Forelimb muscle (tissue), 1 donor: ENCODE measurements at regions not wholly inside any gene's neighbourhood (a gene's known extent, or its start where the extent isn't known, plus 50 kb on each side); places are given as distances from the start of the nearest gene placed in this dataset.
"Not testable (repeated sequence)": the region's sequence is repeated elsewhere in the genome, so short reads cannot be mapped to it uniquely, and the experiment has no call there.

Source experiments
- DNase-seq: peaks from one replicate; pipeline ENCODE4 v3.0.0-alpha.2; 2013; ENCODE audit warnings: low read depth

DNA sequence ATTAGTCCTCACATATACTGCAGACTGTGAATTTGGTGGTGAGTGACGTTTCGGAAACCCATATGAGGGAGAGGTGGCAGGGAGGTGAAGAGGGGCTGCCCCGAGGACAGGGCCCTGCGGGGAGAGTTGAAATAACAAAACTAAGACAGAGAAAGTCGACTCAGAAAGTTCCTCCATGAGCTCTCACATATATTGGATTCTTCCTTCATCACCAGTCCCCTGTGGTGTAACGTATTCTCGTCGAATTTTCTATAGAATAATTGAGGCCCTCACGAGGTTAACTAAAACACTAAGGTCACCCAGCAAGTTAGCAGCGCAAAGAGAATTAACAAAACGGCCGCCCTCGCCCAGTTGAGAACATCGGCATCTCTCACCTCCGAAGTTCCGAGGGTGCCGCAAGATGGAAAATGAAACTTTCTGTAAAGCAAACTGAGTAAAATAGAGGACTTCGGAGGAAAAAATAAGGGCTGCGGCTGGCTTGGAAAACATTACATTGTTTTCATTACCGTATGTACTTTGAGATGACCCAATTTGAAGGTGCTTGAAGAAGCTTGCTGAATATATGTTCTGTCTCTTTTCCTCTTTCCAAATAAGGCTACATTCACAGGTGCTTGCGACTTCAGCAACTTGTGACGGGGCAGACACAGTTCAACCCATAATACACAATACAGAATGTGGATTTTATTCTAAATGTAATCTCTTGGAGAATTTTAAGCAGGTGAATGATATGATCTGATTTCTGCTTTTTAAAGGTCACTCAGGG is 490.9 kb upstream of the JARID2 start:
- DNase-seq, result no peak

- no peak for DNase-seq
Observed at GRCh38 chr6:14756340-14756739, 489.5 kb upstream of the JARID2 start.

DNA sequence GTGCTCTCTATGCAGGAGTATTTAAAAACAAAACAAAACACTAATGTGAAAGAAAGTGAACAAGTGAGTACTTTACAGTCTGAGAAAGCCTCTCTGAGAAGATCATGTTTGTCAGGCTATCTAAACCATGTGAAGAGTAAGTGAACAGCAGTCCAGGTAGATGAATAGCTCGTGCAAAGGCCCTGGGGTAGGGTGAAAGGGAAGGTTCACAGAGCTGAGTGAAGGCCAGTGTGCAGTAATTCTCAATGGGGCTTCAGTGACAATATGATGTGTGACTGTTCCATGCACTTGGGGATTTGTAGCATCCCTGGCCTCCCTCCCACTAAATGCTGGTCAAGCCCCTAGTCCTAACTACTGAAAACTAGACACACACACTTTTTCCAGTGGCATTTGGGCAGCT is 488.9 kb upstream of the JARID2 start:
- DNase-seq, result no peak

DNA sequence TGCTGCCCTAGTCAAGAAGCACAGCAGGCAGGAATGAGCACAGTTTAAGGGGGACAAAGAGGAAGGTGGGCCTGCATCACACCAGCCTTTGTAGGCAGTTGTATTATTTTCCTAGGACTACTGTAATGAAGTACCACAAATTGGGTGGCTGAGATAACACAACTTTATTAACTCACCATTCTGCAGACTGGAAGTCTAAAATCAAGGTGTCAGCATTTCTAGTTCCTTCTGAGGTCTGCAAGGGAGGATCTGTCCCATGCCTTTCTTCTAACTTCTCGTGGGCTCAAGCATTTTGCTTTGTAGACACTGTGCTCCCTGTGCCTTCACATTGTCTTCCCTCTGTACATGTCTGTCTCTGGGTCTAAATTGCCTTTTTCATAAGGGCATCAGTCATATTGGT is 488.5 kb upstream of the JARID2 start:
- no peak for DNase-seq

- DNase-seq, result no peak
Observed at GRCh38 chr6:14758421-14759081, 487.3 kb upstream of the JARID2 start.

- DNase-seq, result no peak
Observed at GRCh38 chr6:14759976-14760672, 485.7 kb upstream of the JARID2 start.

- DNase-seq, result no peak
Observed at GRCh38 chr6:14762077-14762476, 483.8 kb upstream of the JARID2 start.

GRCh38 chr6:14763139-14763538 is 482.7 kb upstream of the JARID2 start:
- no peak for DNase-seq

DNA sequence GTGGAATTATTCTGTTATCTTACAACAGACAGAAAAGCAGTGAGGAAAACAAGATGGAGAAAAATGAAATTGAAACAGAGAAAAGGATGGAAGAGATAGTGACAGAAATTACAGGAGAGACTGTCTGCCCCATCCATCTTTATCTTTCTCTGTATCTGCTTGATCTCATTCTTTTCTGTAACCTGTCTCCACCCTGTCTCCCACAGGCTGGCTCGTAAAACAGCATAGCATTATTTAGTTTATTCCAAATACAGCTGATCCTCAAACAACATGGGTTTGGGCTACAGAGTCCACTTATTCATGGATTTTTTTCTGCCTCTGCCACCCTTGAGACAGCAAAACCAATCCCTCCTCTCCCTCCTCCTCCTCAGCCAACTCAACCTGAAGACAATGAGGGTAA is 482.3 kb upstream of the JARID2 start:
- no peak for DNase-seq

DNA sequence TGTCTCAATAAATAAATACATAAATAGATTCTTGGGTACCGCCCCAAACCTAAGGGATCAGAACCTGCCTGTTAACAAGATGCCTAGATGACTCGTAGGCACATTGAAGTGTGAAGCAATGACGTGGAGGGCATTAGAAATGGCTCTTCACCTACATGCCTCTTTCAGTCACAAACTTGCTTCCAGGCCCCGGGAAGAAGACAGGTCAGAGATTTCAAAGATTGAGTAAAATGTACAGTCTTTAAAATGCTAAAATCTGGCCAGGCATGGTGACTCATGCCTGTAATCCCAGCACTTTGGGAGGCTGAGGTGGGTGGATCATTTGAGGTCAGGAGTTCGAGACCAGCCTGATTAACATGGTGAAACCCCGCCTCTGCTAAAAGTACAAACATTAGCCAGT is 480.8 kb upstream of the JARID2 start:
- no peak for DNase-seq

DNA sequence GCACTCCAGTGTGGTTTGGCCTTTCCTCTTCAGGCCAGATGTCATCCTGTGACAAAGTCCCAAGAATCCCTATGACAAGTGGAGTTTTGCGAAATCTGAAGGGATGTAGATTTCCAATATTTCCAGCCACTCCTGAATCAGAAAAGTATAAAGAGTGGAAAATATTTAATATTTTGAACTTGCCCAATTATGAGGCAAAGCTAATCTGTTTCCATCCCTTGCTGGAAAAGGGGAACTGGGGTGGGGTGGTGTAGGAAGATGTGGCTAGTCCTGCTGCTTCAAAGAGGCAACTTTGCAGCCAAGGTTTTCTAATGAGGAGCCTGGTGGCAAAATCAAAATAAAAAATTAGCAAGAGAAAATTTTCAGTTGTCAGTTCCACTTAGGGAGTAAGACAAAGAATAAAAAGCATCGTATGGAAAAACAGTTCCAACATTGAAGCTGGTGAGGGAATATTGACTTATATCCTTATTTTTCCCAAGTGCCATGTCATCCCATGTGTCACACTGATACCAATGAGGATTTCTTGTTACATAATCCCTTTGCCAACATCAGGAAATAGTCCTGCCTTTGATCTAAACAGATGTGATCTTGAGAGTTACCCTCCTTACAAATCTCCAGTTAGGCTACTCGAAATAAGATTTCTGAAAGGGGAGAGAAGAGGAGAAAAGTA is 480.0 kb upstream of the JARID2 start:
- no peak for DNase-seq

DNA sequence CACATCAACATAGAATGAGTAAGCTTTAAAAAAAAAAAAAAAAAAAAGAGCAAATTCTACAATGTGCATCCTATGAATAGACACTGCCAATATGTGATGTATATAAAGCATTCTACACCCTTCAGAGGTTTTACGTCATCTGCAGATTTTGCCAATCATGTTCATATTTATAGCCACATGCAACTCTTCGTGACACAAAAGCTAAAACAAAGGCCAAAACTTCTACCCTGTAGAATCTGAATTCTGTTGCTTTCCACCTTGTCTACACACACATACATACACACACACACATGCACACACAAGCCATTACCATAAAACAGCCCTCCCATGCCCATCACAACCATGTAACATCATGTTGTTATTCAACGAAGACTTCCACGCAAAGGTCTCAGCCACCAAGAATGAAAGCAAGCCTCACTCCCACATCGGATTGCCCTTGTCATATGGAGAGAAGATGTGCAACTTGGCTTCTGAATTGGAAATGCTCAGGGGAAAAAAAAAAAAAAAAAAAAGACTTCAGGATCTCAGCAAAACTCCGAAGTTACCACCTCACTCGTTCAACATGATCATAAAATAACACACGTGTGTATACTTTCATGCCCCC is 479.4 kb upstream of the JARID2 start:
- no peak for DNase-seq

DNA sequence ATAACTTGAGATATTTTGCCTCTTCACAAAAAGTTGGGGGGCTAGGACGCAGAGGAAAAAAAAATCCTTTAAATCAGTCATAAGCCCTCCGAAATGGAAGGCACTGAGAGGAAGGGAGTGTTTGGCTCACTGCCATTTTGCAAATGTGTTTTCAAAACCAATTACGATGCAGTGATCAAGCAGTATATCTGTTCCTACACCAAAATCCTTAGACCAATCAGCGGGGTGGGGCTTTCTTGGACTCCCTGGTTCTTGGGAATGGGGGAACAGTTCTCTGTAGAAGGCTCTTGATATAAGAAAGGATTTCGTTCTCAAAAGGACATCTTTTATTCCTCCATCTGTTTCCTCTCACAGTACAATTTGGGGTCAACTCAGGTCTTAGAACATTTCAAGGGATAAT is 478.6 kb upstream of the JARID2 start:
- DNase-seq, result no peak

DNA sequence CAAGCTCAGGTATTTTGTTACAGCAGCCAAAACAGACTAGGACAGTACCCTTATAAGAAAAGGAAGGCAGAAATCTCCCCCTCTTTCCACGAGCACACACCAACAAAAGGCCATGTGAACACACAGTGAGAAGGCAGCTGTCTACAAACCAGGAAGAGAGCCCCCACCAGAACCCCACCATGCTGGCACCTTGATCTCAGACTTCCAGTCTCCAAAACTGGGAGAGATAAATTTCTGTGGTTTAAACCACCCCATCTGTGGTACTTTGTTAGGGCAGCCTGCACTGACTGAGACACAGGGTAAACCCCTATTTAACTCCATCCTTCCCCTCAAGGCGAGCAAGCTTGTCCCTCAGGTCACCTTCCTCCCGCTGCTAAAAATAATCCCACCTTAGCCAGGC is 475.8 kb upstream of the JARID2 start:
- no peak for DNase-seq

DNA sequence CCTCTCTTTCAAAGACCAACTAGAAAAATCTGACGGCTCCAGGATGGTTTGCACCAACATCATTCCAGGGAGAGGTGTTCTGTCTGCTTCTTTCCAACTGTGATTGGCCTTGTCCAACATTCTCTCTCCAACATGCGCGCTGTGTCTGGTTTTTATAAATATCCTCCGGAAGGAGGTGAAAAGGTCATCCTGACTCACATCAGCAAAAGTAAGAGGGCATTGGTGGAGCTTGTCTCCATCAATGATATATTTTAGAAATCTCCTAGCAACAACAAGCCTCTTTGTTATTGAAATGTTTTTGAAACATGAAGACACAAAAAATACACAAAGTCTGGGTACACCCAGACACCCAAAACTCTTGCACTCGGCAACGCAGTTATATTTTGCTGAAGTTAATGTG is 475.3 kb upstream of the JARID2 start:
- no peak for DNase-seq

- no peak for DNase-seq
Observed at GRCh38 chr6:14771016-14771415, 474.9 kb upstream of the JARID2 start.

DNA sequence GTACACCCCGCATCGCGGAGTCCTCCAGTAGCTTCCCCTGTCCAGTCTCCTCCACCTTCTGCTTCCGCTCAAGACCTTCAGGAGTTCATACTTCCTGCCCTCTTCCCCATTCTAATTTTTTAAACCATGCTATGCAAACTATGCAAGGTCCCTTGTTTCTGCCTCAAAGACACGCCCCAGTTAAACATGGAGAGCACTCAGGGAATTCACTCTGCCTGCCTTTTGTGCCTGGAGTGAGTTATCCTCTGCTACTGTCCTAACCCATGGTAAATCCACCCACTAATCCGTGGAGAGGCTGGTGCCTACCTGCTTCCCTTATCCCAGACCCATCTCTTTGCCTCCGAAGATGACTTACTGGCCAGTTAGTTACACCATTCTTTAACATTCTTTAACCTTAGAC is 473.7 kb upstream of the JARID2 start:
- no peak for DNase-seq

- no peak for DNase-seq
Observed at GRCh38 chr6:14775528-14775927, 470.3 kb upstream of the JARID2 start.

GRCh38 chr6:14776307-14776706 is 469.6 kb upstream of the JARID2 start:
- DNase-seq, result no peak

DNA sequence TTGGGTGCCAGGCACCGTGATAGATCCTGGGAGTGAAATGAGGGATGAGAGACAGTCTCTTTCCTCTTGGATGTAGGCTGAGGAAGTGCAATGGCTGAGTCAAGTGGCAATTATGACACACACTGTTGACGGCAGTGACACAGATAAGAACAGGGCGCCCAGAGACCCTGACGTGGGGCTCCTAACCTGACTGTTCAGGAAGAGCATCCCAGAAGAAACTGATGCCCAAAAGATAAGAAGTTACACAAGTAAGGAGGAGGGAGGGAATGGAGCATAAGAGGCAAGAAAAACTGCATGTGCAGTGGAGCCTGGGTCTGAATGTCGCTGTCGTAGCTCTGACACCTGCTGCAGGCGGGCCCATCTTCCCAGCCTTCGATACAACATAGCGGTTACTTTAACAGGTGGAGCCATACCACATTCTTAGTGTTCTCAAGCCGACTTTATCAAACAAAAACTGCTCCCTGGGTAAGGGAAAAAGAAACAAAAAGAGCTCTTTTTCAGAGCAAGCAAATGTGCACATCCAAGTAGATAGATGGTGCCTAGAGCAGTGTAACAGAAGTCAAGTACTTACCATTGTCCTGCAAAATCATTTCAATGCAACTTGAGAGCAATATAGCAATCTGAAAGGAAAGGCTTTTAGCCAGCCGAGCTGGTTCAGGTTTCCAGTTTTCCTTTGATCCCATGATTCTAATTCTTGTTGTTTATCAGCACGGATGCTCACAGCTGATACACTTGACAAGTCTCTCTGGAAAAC is 463.9 kb upstream of the JARID2 start:
- DNase-seq, result no peak

DNA sequence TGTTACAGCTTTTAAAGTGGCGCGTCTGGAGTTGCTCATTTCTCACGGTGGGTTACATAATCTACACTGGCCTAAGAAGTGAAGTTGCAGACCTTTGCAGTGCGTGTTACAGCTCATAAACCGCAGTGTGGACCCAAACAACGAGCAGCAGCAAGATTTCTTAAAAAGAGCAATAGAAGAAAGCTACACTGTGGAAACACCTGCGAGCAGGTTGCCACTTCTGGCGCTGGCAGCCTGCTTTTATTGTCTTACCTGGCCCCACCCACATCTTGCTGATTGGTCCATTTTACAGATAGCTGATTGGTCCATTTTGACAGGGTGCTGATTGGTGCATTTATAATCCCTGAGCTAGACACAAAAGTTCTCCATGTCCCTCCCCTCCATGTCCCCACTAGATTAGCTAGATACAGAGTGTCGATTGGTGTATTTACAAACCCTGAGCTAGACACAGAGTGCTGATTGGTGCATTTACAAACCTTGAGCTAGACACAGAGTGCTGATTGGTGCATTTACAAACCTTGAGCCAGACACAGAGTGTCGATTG is 462.9 kb upstream of the JARID2 start:
- not testable (repeated sequence) for DNase-seq
